AG04450 (cell line): ENCODE measurements at regions not wholly inside any gene's neighbourhood (a gene's known extent, or its start where the extent isn't known, plus 50 kb on each side); places are given as distances from the start of the nearest gene placed in this dataset.

ENCODE experiments used
- CTCF ChIA-PET: fragments of 300-600, 350-600 bp; formaldehyde crosslinking; extraction: SDS; loops from one replicate; lab custom pipeline; 2022; ENCODE audit warnings: antibody characterized with exemption, inconsistent platforms; lab: Charles Lee
- POLR2A ChIA-PET: fragments of 350-600 bp; formaldehyde crosslinking; extraction: SDS; loops from one replicate; lab custom pipeline; 2021; ENCODE audit warnings: antibody characterized with exemption, inconsistent platforms; lab: Yijun Ruan, JAX
- DNase-seq: peaks from one replicate; pipeline ENCODE4 v3.0.0-alpha.2; 2011; ENCODE audit warnings: low read depth, low spot score
- H3K27ac ChIP-seq: one replicate; pipeline ENCODE4 v1.5.1; 2012; ENCODE audit warnings: low read depth, low read length, control low read depth
- H3K27me3 ChIP-seq: one replicate; pipeline ENCODE4 v1.6.0; 2012; ENCODE audit warnings: low read length; ENCODE audit not compliant: control insufficient read depth, insufficient read depth
- H3K4me3 ChIP-seq: 2 replicates; pipeline ENCODE4 v1.5.1; 2011; ENCODE audit warnings: mild to moderate bottlenecking, low read depth, low read length, control low read depth
- H3K9me3 ChIP-seq: 2 replicates; pipeline ENCODE4 v1.5.1; 2012; ENCODE audit warnings: low read length; ENCODE audit not compliant: control insufficient read depth, insufficient read depth
- CTCF ChIP-seq: IDR thresholded peaks from 2 replicates; pipeline ENCODE4 v1.5.1; 2011; ENCODE audit warnings: low read depth, low read length, control low read depth, inconsistent platforms

GRCh38 chr11:105388006-105388405 lies 221.9 kb upstream of the GRIA4 start:
- Histone ChIP-seq H3K9me3 (no peaks in the 10 kb centered on the region), H3K27ac (no peak overlapping the region), H3K4me3 (no peak overlapping the region), H3K27me3 (no peaks in the 10 kb centered on the region)
- POLR2A ChIA-PET = no interaction called here
- TF ChIP-seq CTCF = no peak
- DNase-seq = no peak
- CTCF ChIA-PET = no interaction called here

DNA sequence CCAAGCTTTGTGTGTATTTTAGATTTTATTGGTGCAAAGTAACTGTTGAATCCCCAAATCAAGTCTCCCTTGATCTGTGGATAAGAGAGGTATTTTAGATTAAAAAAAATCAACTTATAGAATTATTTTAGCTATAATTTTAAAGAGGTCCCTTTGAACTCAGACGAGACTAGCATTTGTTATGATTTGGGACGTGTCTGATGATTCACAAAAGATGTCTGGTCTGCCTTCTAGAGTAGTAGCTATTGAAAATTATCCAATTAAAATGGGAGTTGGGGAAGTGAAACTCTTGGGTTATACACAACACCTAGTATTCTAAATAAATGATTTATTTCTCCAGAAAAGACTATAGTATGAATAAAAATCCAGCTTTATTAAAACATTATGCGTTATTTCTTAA lies 227.9 kb upstream of the GRIA4 start:
- no peak for DNase-seq
- no peak for TF ChIP-seq CTCF
- Histone ChIP-seq H3K9me3 (no peaks in the 10 kb centered on the region), H3K27me3 (no peaks in the 10 kb centered on the region), H3K4me3 (no peak overlapping the region), H3K27ac (no peak overlapping the region)
- ChIA-PET CTCF (interaction anchor here (1.3 kb wide), 1 partner anchor 10 kb away, joined by 3 read pairs; no protein-coding TSS in a partner anchor), POLR2A (no interaction called here)

GRCh38 chr11:105377870-105378269 lies 232.0 kb upstream of the GRIA4 start:
- Histone ChIP-seq H3K27me3 (no peaks in the 10 kb centered on the region), H3K4me3 (no peak overlapping the region), H3K27ac (no peak overlapping the region), H3K9me3 (peaks cover 6% of the 10 kb centered on the region; the same call in 1 of the 2 replicates)
- no peak for DNase-seq
- ChIA-PET POLR2A (no interaction called here), CTCF (no interaction called here)
- TF ChIP-seq CTCF = no peak

DNA sequence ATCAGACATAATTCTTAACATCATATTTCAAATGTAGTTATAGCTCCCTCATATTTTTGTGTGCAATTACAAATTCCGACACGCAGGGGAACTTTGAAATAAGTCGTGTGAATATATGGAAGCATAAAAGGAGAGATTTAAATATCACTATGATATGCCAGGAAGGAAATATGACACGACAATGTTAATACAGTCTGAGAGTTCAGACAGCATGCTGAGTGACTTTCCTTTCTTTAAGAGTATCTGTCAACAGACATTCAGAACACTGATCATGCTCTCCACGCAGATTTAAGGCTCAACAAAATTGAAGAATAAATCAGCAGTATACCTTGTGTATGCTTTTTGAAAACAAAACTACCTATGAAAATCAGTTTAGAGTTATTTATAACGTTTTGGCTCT lies 232.6 kb upstream of the CARD18 start:
- ChIA-PET POLR2A (no interaction called here), CTCF (no interaction called here)
- Histone ChIP-seq H3K9me3 (peaks cover 6% of the 10 kb centered on the region; the same call in 1 of the 2 replicates), H3K27me3 (no peaks in the 10 kb centered on the region), H3K27ac (no peak overlapping the region), H3K4me3 (no peak overlapping the region)
- TF ChIP-seq CTCF = no peak
- DNase-seq = no peak

- ChIA-PET CTCF (no interaction called here), POLR2A (no interaction called here)
- Histone ChIP-seq H3K4me3 (no peak overlapping the region), H3K27me3 (no peaks in the 10 kb centered on the region), H3K27ac (no peak overlapping the region), H3K9me3 (peaks cover 6% of the 10 kb centered on the region; the same call in 1 of the 2 replicates)
- no peak for DNase-seq
- no peak for TF ChIP-seq CTCF
These were observed 231.7 kb upstream of the CARD18 start for GRCh38 chr11:105371311-105371710.
